Keratinocyte (primary cell): ENCODE measurements at regions not wholly inside any gene's neighbourhood (a gene's known extent, or its start where the extent isn't known, plus 50 kb on each side); places are given as distances from the start of the nearest gene placed in this dataset.

Experiments used
- DNase-seq: peaks from one replicate; pipeline ENCODE4 v3.0.0-alpha.2; 2011; ENCODE audit warnings: low read depth, missing footprints, low spot score
- FAIRE-seq: peaks from 2 replicates; lab custom pipeline; 2011; peaks lifted over from hg19 to GRCh38; lab: Jason Lieb, UNC
- H2AFZ ChIP-seq: 2 replicates; pipeline ENCODE4 v1.6.0; 2012; ENCODE audit warnings: low read length, control low read depth, inconsistent platforms; ENCODE audit not compliant: control insufficient read depth
- H3K27ac ChIP-seq: 2 replicates; pipeline ENCODE4 v1.5.1; 2011; ENCODE audit warnings: low read length; ENCODE audit not compliant: control insufficient read depth, insufficient read depth
- H3K27me3 ChIP-seq: 3 replicates; pipeline ENCODE4 v1.6.0; 2011; ENCODE audit warnings: low read length; ENCODE audit not compliant: control insufficient read depth, insufficient read depth; ENCODE audit errors: extremely low read depth
- H3K36me3 ChIP-seq, 2 experiments: 2 replicates in 1 of 2; 3 replicates in 1 of 2; pipeline ENCODE4 v1.5.1; 2011; ENCODE audit warnings: low read length in 2 of 2, mild to moderate bottlenecking in 1 of 2; ENCODE audit not compliant: control insufficient read depth in 2 of 2, insufficient read depth in 2 of 2; ENCODE audit errors: extremely low read depth in 1 of 2
- H3K4me1 ChIP-seq: 3 replicates; pipeline ENCODE4 v1.5.1; 2011; ENCODE audit warnings: low read length; ENCODE audit not compliant: control insufficient read depth, insufficient read depth; ENCODE audit errors: extremely low read depth
- H3K4me2 ChIP-seq: 3 replicates; pipeline ENCODE4 v1.6.0; 2011; ENCODE audit warnings: low read depth, low read length; ENCODE audit not compliant: control insufficient read depth, insufficient read depth; ENCODE audit errors: extremely low read depth
- H3K4me3 ChIP-seq, 3 experiments: fragments of 200-600 bp in 1 of 3; sonication (generic) in 1 of 3; 2 replicates in 2 of 3; 3 replicates in 1 of 3; pipeline ENCODE4 v1.5.1; 2011 to 2016; ENCODE audit warnings: low read length in 3 of 3, mild to moderate bottlenecking in 3 of 3, control low read depth in 2 of 3, inconsistent platforms in 1 of 3, low read depth in 1 of 3, mixed read lengths in 1 of 3, mixed run types in 1 of 3, moderate library complexity in 1 of 3; ENCODE audit not compliant: control insufficient read depth in 2 of 3, insufficient read depth in 2 of 3; ENCODE audit errors: extremely low read depth in 1 of 3
- H3K79me2 ChIP-seq: 2 replicates; pipeline ENCODE4 v1.6.0; 2012; ENCODE audit warnings: low read length; ENCODE audit not compliant: control insufficient read depth, insufficient read depth
- H3K9ac ChIP-seq: 3 replicates; pipeline ENCODE4 v1.6.0; 2011; ENCODE audit warnings: low read length; ENCODE audit not compliant: control insufficient read depth, insufficient read depth; ENCODE audit errors: extremely low read depth
- H3K9me1 ChIP-seq: 3 replicates; pipeline ENCODE4 v1.6.0; 2011; ENCODE audit warnings: low read length; ENCODE audit not compliant: control insufficient read depth, insufficient read depth; ENCODE audit errors: extremely low read depth
- H3K9me3 ChIP-seq: 2 replicates; pipeline ENCODE4 v1.5.1; 2012; ENCODE audit warnings: low read depth, low read length; ENCODE audit not compliant: control insufficient read depth
- H4K20me1 ChIP-seq: 3 replicates; pipeline ENCODE4 v1.6.0; 2011; ENCODE audit warnings: low read length; ENCODE audit not compliant: control insufficient read depth, insufficient read depth; ENCODE audit errors: extremely low read depth
- EZH2 ChIP-seq: IDR thresholded peaks from one replicate; pipeline ENCODE4 v1.6.1; 2012; ENCODE audit warnings: inconsistent platforms, mild to moderate bottlenecking, low read length, moderate library complexity
- dilution Hi-C: fragments of 300-500 bp; cut with MboI; formaldehyde crosslinking; loops from one replicate; pipeline ENCODE4 v1.7.0; 2020; ENCODE audit warnings: low sequenced_read_pairs; ENCODE audit not compliant: extremely low pct_ligation_motif_present
- TF ChIP-seq, protein P1 (sequence below), 3 experiments: IDR thresholded peaks in 1 of 3; conservative IDR thresholded peaks in 1 of 3; optimal IDR thresholded peaks in 1 of 3; 2 replicates in 2 of 3; 3 replicates in 1 of 3; pipeline versions ENCODE3 to v1.5.1; 2011; ENCODE audit warnings: low read length in 3 of 3, mild to moderate bottlenecking in 3 of 3, moderate library complexity in 2 of 3, control low read depth in 1 of 3, inconsistent platforms in 1 of 3; ENCODE audit not compliant: insufficient read depth in 2 of 3; ENCODE audit errors: extremely low read depth in 1 of 3

DNA sequence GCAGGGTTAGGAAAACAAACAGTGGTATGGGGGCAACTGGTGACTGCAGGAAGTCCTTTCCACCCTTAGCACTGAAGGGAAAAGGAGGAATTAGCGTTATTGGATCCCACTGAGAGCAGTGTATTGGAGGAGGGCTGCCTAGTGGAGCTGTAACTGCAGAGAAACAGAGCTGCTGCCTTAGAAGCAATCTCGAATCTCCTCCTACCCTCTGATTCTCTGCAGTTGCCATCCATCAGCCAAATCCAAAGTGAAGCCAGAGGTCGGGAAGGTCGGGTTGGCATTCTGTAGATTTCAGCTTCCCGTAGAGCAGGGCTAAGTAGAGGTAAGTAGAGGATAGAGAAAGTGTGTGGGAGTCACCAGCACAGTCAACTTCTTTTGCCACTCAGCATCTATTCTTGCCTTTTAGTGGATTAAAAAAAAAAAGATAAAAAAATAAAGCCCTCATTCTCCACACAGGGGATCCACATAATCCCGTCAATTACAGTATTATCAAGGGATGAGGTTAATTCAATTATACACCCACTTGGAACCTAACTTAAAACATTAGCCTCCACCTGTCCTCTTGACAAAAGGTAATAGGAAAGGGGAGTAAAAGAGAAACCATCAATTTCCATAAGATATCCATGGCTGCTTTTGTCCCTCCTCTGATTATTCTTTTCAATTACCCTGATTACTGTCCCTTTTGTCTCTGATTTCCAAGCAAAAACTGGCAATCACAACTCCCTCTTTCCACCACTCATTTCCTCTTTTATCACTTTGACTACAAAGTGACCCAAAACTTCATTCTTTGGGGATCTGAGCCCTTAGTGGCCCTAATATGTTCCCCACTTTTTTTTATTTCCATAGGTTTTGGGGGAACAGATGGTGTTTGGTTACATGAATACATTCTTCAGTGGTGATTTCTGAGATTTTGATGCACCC is 234.7 kb downstream of the RBM26 start:
- dilution Hi-C loops: no loop called here
- TF ChIP-seq EZH2: no peak
- TF ChIP-seq, protein P1, sequence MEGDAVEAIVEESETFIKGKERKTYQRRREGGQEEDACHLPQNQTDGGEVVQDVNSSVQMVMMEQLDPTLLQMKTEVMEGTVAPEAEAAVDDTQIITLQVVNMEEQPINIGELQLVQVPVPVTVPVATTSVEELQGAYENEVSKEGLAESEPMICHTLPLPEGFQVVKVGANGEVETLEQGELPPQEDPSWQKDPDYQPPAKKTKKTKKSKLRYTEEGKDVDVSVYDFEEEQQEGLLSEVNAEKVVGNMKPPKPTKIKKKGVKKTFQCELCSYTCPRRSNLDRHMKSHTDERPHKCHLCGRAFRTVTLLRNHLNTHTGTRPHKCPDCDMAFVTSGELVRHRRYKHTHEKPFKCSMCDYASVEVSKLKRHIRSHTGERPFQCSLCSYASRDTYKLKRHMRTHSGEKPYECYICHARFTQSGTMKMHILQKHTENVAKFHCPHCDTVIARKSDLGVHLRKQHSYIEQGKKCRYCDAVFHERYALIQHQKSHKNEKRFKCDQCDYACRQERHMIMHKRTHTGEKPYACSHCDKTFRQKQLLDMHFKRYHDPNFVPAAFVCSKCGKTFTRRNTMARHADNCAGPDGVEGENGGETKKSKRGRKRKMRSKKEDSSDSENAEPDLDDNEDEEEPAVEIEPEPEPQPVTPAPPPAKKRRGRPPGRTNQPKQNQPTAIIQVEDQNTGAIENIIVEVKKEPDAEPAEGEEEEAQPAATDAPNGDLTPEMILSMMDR (optimal IDR thresholded peaks at IDR 0.05 in 1 of 3, IDR thresholded peaks at IDR 0.05 in 1 of 3, conservative IDR thresholded peaks at IDR 0.05 in 1 of 3; ENCODE audit: extremely low read depth in 1 of 3, insufficient read depth in 2 of 3, low read length in 3 of 3): no peak
- Histone ChIP-seq H3K36me3 (no peaks in the 10 kb centered on the region), H3K4me2 (no peak overlapping the region), H4K20me1 (no peaks in the 10 kb centered on the region), H3K79me2 (no peaks in the 10 kb centered on the region), H3K4me1 (no peaks in the 10 kb centered on the region), H3K27ac (no peak overlapping the region), H3K9me3 (no peaks in the 10 kb centered on the region), H3K27me3 (no peaks in the 10 kb centered on the region), H3K4me3 (no peak overlapping the region), H3K9ac (no peak overlapping the region), H3K9me1 (no peaks in the 10 kb centered on the region), H2AFZ (no peak overlapping the region)
- no peak for DNase-seq
- no peak for FAIRE-seq

DNA sequence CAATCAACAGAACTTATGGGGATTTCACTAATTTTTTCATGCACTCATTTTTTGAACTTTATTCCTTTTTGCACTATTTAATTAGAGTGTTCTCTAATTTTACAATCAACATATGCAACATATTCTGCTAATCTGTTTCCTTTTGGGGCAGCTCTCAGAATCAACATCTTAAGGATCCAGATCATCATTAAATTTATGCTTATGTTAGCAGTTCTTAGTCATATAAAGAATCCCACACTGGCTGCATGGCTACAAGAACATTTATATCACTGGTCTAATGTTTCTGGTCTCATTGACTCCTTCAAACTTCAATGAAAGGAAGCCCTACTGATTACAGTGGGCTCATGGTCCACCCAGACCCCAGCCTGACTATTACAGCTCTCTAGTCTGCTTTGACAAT is 245.2 kb downstream of the RBM26 start:
- Histone ChIP-seq H4K20me1 (no peaks in the 10 kb centered on the region), H3K4me2 (no peak overlapping the region), H3K36me3 (no peaks in the 10 kb centered on the region), H3K27ac (no peak overlapping the region), H2AFZ (no peak overlapping the region), H3K9ac (no peak overlapping the region), H3K9me1 (no peaks in the 10 kb centered on the region), H3K79me2 (no peaks in the 10 kb centered on the region), H3K4me3 (no peak overlapping the region), H3K4me1 (no peaks in the 10 kb centered on the region), H3K27me3 (no peaks in the 10 kb centered on the region), H3K9me3 (no peaks in the 10 kb centered on the region)
- DNase-seq (no peak), FAIRE-seq (no peak)
- dilution Hi-C loops: no loop called here
- TF ChIP-seq EZH2: no peak
- TF ChIP-seq, protein P1 (optimal IDR thresholded peaks at IDR 0.05 in 1 of 3, IDR thresholded peaks at IDR 0.05 in 1 of 3, conservative IDR thresholded peaks at IDR 0.05 in 1 of 3; ENCODE audit: extremely low read depth in 1 of 3, insufficient read depth in 2 of 3, low read length in 3 of 3): no peak
